HEK293 (cell line): ENCODE measurements at regions not wholly inside any gene's neighbourhood (a gene's known extent, or its start where the extent isn't known, plus 50 kb on each side); places are given as distances from the start of the nearest gene placed in this dataset.

Experiments
- GLIS1 ChIP-seq: fragments of 450-650 bp; formaldehyde crosslinking; IDR thresholded peaks from 2 replicates; pipeline ENCODE4 v1.5.1; 2016; ENCODE audit warnings: missing biosample characterization, missing genetic modification characterization
- HIC1 ChIP-seq: fragments of 450-650 bp; formaldehyde crosslinking; IDR thresholded peaks from 2 replicates; pipeline ENCODE4 v1.5.1; 2016; ENCODE audit warnings: missing biosample characterization, missing genetic modification characterization
- MZF1 ChIP-seq: fragments of 450-650 bp; formaldehyde crosslinking; IDR thresholded peaks from 2 replicates; pipeline ENCODE4 v1.5.1; 2017; ENCODE audit warnings: missing biosample characterization, missing genetic modification characterization, borderline replicate concordance
- OVOL3 ChIP-seq: fragments of 450-650 bp; formaldehyde crosslinking; IDR thresholded peaks from 2 replicates; pipeline ENCODE4 v1.5.1; 2016; ENCODE audit warnings: missing biosample characterization, missing genetic modification characterization
- PRDM10 ChIP-seq: fragments of 450-650 bp; formaldehyde crosslinking; IDR thresholded peaks from 2 replicates; pipeline ENCODE4 v1.5.1; 2016; ENCODE audit warnings: missing biosample characterization, missing genetic modification characterization
- TRIM28 ChIP-seq: IDR thresholded peaks from 2 replicates; pipeline ENCODE4 v1.6.1; 2011; ENCODE audit warnings: low read length, control low read depth, borderline replicate concordance
- ZEB2 ChIP-seq: fragments of 450-650 bp; formaldehyde crosslinking; IDR thresholded peaks from 2 replicates; pipeline ENCODE4 v1.5.1; 2016; ENCODE audit warnings: missing biosample characterization, missing genetic modification characterization
- ZFP3 ChIP-seq: fragments of 450-650 bp; formaldehyde crosslinking; IDR thresholded peaks from 2 replicates; pipeline ENCODE4 v1.5.1; 2016; ENCODE audit warnings: low read depth, missing biosample characterization, missing genetic modification characterization
- ZNF148 ChIP-seq: fragments of 450-650 bp; formaldehyde crosslinking; IDR thresholded peaks from 2 replicates; pipeline ENCODE4 v1.5.0; 2017; ENCODE audit warnings: missing biosample characterization, missing genetic modification characterization, borderline replicate concordance
- ZNF18 ChIP-seq: fragments of 450-650 bp; formaldehyde crosslinking; IDR thresholded peaks from 2 replicates; pipeline ENCODE4 v1.5.1; 2016; ENCODE audit warnings: missing biosample characterization, missing genetic modification characterization
- ZNF184 ChIP-seq: fragments of 450-650 bp; IDR thresholded peaks from 2 replicates; pipeline ENCODE4 v1.5.1; 2018; ENCODE audit warnings: missing biosample characterization, mild to moderate bottlenecking, missing genetic modification characterization
- ZNF19 ChIP-seq: fragments of 450-650 bp; formaldehyde crosslinking; IDR thresholded peaks from 2 replicates; pipeline ENCODE4; 2016; ENCODE audit warnings: missing biosample characterization, missing genetic modification characterization, low read depth
- ZNF394 ChIP-seq: fragments of 450-650 bp; formaldehyde crosslinking; IDR thresholded peaks from 2 replicates; pipeline ENCODE4 v1.5.1; 2016; ENCODE audit warnings: missing biosample characterization, missing genetic modification characterization, mild to moderate bottlenecking, moderate library complexity, borderline replicate concordance
- ZNF501 ChIP-seq: fragments of 450-650 bp; formaldehyde crosslinking; IDR thresholded peaks from 2 replicates; pipeline ENCODE4 v1.5.1; 2016; ENCODE audit warnings: missing biosample characterization, missing genetic modification characterization
- ZNF629 ChIP-seq: fragments of 450-650 bp; formaldehyde crosslinking; IDR thresholded peaks from 2 replicates; pipeline ENCODE4 v1.5.1; 2017; ENCODE audit warnings: missing biosample characterization, missing genetic modification characterization
- ZNF660 ChIP-seq: fragments of 450-650 bp; IDR thresholded peaks from 2 replicates; pipeline ENCODE4 v1.5.1; 2018; ENCODE audit warnings: missing biosample characterization, mild to moderate bottlenecking, missing genetic modification characterization
- ZNF768 ChIP-seq: fragments of 450-650 bp; formaldehyde crosslinking; IDR thresholded peaks from 2 replicates; pipeline ENCODE4 v1.5.1; 2018; ENCODE audit warnings: missing biosample characterization, mild to moderate bottlenecking, missing genetic modification characterization
- ZNF791 ChIP-seq: fragments of 450-650 bp; formaldehyde crosslinking; IDR thresholded peaks from 2 replicates; pipeline ENCODE4 v1.5.1; 2016; ENCODE audit warnings: missing biosample characterization, missing genetic modification characterization
- ZNF843 ChIP-seq: fragments of 450-650 bp; formaldehyde crosslinking; IDR thresholded peaks from 2 replicates; pipeline ENCODE4 v1.5.1; 2016; ENCODE audit warnings: missing biosample characterization, missing genetic modification characterization
- ZSCAN23 ChIP-seq: fragments of 450-650 bp; formaldehyde crosslinking; IDR thresholded peaks from 2 replicates; pipeline ENCODE4 v1.5.1; 2016; ENCODE audit warnings: missing biosample characterization, missing genetic modification characterization
- ZSCAN30 ChIP-seq: fragments of 450-650 bp; IDR thresholded peaks from 2 replicates; pipeline ENCODE4 v1.5.1; 2018; ENCODE audit warnings: missing biosample characterization, mild to moderate bottlenecking, missing genetic modification characterization, moderate library complexity
- TF ChIP-seq, protein P1 (sequence below): fragments of 450-650 bp; formaldehyde crosslinking; IDR thresholded peaks from 2 replicates; pipeline ENCODE4 v1.5.1; 2016; ENCODE audit warnings: missing biosample characterization, missing genetic modification characterization
- TF ChIP-seq, protein P2 (sequence below): fragments of 450-650 bp; formaldehyde crosslinking; IDR thresholded peaks from 2 replicates; pipeline ENCODE4 v1.5.1; 2016; ENCODE audit warnings: missing biosample characterization, missing genetic modification characterization

- peak; percentile 92 for TF ChIP-seq PRDM10 (tag by site-specific recombination)
- TF ChIP-seq ZNF843 (tag by site-specific recombination) = peak; percentile 34; the same call in 1 of the 2 replicates
- TF ChIP-seq ZFP3 (tag by site-specific recombination) = 0 out of 2 replicates have a peak, but pooled peaks have one; percentile 17
- TF ChIP-seq ZEB2 (tag by site-specific recombination) = peak; percentile 90
- TF ChIP-seq TRIM28 = peak; percentile 54; the same call in 1 of the 2 replicates
- TF ChIP-seq ZNF18 = peak; percentile 34; the same call in 1 of the 2 replicates
- peak; percentile 53 for TF ChIP-seq ZNF394
- 0 out of 2 replicates have a peak, but pooled peaks have one; percentile 19 for TF ChIP-seq ZNF19 (tag by site-specific recombination)
- TF ChIP-seq, protein P1, sequence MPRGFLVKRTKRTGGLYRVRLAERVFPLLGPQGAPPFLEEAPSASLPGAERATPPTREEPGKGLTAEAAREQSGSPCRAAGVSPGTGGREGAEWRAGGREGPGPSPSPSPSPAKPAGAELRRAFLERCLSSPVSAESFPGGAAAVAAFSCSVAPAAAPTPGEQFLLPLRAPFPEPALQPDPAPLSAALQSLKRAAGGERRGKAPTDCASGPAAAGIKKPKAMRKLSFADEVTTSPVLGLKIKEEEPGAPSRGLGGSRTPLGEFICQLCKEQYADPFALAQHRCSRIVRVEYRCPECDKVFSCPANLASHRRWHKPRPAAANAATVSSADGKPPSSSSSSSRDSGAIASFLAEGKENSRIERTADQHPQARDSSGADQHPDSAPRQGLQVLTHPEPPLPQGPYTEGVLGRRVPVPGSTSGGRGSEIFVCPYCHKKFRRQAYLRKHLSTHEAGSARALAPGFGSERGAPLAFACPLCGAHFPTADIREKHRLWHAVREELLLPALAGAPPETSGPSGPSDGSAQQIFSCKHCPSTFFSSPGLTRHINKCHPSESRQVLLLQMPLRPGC (tag by site-specific recombination) = peak; percentile 34; the same call in 1 of the 2 replicates
- peak; percentile 94 for TF ChIP-seq GLIS1
- TF ChIP-seq ZNF629 = peak; percentile 80
- TF ChIP-seq ZNF501 = peak; percentile 57
- peak; percentile 92 for TF ChIP-seq ZNF660 (tag by site-specific recombination)
- TF ChIP-seq ZSCAN23 (tag by site-specific recombination) = peak; percentile 72; the same call in 1 of the 2 replicates
- TF ChIP-seq ZNF148 (tag by site-specific recombination) = peak; percentile 76; the same call in 1 of the 2 replicates
- TF ChIP-seq ZNF184 (tag by site-specific recombination) = peak; percentile 91
- TF ChIP-seq ZNF791 (tag by site-specific recombination) = 0 out of 2 replicates have a peak, but pooled peaks have one; percentile 3
- 0 out of 2 replicates have a peak, but pooled peaks have one; percentile 46 for TF ChIP-seq ZNF768 (tag by site-specific recombination)
- peak; percentile 83; the same call in 1 of the 2 replicates for TF ChIP-seq MZF1 (tag by site-specific recombination)
- peak; percentile 34; the same call in 1 of the 2 replicates for TF ChIP-seq OVOL3 (tag by site-specific recombination)
- TF ChIP-seq, protein P2, sequence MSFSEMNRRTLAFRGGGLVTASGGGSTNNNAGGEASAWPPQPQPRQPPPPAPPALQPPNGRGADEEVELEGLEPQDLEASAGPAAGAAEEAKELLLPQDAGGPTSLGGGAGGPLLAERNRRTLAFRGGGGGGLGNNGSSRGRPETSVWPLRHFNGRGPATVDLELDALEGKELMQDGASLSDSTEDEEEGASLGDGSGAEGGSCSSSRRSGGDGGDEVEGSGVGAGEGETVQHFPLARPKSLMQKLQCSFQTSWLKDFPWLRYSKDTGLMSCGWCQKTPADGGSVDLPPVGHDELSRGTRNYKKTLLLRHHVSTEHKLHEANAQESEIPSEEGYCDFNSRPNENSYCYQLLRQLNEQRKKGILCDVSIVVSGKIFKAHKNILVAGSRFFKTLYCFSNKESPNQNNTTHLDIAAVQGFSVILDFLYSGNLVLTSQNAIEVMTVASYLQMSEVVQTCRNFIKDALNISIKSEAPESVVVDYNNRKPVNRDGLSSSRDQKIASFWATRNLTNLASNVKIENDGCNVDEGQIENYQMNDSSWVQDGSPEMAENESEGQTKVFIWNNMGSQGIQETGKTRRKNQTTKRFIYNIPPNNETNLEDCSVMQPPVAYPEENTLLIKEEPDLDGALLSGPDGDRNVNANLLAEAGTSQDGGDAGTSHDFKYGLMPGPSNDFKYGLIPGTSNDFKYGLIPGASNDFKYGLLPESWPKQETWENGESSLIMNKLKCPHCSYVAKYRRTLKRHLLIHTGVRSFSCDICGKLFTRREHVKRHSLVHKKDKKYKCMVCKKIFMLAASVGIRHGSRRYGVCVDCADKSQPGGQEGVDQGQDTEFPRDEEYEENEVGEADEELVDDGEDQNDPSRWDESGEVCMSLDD (tag by site-specific recombination) = peak; percentile 88
- TF ChIP-seq HIC1 = 0 out of 2 replicates have a peak, but pooled peaks have one; percentile 57
- TF ChIP-seq ZSCAN30 (tag by site-specific recombination) = peak; percentile 93
Observed at GRCh38 chr17:30708241-30709078, 116.0 kb downstream of the CRLF3 start (continued).
